HG02973 (cell line): ENCODE measurements at regions not wholly inside any gene's neighbourhood (a gene's known extent, or its start where the extent isn't known, plus 50 kb on each side); places are given as distances from the start of the nearest gene placed in this dataset.
"Not testable (repeated sequence)": the region's sequence is repeated elsewhere in the genome, so short reads cannot be mapped to it uniquely, and the experiment has no call there.

Source experiments
- ATAC-seq: cut with Tn5 transposase; IDR thresholded peaks from one replicate; pipeline ENCODE4 v1.9.1; 2021; ENCODE audit warnings: moderate library complexity; ENCODE audit not compliant: unreplicated experiment

DNA sequence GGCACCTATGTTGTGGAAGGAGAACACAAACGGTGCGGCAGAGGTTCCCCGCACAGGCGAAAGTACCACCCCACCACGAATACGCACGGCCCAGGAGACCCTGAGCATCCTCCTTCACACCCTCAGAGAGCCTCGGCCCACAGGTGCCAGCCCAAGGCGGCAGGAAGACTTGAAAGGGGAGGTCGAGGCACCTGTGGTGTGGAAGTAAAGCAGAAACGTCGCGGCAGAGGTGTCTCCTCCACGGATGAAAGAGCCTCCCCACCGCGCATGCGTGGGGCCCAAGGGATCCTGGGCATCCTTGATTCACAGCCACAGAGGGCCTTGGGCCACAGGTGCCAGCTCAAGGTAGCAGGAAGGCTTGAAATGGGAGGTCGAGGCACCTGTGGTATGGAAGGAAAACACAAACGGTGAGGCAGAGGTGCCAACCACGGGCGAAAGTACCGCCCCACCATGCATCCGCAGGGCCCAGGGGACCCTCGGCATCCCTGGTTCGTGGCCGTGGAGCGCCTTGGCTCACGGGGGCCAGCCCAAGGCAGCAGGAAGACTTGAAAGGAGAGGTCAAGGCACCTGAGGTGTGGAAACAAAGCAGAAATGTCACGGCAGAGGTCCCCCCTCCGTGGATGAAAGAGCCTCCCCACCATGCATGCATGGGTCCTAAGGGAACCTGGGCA lies 380.1 kb downstream of the ALG10 start:
- ATAC-seq: no peak

DNA sequence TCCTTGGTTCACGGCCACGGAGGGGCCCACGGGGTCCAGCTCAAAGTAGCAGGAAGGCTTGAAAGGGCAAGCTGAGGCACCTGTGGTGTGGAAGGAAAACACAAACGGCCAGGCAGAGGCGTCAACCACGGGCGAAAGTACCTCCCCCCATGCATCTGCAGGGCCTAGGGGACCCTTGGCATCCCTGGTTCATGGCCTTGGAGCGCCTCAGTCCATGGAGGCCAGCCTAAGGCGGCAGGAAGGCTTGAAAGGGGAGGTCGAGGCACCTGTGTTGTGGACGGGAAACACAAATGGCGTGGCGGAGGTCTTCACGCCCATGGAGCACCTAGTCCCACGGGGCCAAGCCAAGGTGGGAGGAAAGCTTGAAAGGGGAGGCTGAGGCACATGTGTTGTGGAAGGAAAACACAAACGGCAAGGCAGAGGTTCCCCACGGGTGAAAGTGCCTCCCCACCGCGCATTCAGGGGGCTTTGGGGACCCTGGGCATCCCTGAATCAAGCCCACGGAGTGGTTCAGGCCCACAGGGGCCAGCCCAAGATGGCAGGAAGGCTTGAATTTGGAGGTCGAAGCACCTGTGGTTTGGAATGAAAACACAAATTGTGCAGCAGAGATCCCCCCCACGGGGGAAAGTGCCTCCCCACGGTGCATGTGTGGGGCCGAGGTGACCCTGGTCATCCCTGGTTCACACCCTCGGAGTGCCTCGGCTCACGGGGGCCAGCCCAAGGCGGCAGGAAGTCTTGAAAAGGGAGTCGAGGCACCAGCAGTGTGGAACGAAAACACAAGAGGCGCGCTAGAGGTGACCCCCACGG lies 380.8 kb downstream of the ALG10 start:
- no peak for ATAC-seq

DNA sequence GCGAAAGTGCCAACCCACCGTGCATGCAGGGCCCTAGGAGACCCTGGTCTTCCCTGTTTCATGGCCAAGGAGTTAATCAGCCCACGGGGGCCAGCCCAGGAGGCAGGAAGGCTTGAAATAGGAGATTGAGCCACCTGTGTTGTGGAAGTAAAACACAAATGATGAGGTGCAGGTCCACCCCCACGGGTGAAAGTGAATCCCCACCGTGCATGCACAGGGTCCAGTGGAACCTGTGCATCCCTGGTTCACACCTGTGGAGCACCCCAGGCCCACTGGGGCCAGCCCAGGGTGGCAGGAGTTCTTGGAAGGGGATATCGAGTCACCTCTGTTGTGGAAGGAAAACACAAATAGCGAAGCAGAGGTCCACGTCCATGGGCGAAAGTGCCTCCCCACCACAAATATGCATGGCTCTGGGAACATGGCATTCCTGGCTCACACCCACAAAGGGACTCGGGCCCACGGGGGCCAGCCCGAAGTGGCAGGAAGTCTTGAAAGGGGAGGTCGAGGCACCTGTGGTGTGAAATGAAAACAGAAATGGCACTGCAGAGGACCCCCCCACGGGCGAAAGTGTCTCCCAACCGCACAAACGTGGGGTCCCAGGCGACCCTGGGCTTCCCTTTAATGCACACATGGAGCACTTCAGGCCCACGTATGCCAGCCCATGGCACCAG lies 381.5 kb downstream of the ALG10 start:
- no peak for ATAC-seq

- ATAC-seq: no peak
Observed at GRCh38 chr12:34404377-34405285, 382.3 kb downstream of the ALG10 start.

- no peak for ATAC-seq
Observed at GRCh38 chr12:34405286-34406227, 383.3 kb downstream of the ALG10 start.

GRCh38 chr12:34406228-34406995 lies 384.1 kb downstream of the ALG10 start:
- no peak for ATAC-seq

DNA sequence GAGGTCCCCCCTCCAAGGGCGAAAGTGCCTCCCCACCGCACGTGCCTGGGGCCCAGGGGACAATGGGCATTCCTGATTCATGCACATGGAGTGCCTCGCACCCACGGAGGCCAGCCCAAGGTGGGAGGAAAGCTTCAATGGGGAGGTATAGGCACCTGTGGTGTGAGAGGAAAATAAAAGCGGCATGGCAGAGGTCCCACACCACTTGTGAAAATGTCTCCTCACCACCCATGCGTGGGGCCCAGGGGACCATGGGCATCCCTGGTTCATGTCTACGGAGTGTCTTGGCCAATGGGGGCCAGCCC lies 384.7 kb downstream of the ALG10 start:
- no peak for ATAC-seq

DNA sequence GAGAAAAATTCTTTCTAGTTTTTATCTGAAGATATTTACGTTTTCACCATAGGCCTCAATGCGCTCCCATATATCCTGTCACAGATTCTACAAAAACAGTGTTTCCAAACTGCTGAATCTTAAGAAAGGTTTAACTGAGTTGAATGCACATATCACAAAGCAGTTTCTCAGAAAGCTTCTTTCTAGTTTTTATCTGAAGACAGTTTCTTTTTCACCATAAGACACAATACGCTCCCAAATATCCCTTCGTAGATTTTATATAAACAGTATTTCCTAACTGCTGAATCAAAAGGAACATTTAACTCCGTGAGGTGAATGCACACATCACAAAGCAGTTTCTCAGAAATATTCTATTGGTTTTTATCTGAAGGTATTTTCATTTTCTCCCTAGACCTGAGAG lies 385.5 kb downstream of the ALG10 start:
- ATAC-seq: no peak

DNA sequence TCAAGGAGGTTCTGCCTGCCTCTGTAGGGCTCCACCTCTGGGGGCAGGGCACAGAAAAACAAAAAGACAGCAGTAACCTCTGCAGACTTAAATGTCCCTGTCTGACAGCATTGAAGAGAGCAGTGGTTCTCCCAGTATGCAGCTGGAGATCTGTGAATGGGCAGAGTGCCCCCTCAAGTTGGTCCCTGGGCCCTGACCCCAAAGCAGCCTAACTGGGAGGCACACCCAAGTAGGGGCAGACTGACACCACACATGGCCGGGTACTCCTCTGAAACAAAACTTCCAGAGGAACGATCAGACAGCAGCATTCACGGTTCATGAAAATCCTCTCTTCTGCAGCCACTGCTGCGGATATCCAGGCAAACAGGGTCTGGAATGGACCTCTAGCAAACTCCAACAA lies 409.2 kb downstream of the ALG10 start:
- ATAC-seq: not testable (repeated sequence)
